ENCODE measurements at regions not wholly inside any gene's neighbourhood (a gene's known extent, or its start where the extent isn't known, plus 50 kb on each side); places are given as distances from the start of the nearest gene placed in this dataset.

DNA sequence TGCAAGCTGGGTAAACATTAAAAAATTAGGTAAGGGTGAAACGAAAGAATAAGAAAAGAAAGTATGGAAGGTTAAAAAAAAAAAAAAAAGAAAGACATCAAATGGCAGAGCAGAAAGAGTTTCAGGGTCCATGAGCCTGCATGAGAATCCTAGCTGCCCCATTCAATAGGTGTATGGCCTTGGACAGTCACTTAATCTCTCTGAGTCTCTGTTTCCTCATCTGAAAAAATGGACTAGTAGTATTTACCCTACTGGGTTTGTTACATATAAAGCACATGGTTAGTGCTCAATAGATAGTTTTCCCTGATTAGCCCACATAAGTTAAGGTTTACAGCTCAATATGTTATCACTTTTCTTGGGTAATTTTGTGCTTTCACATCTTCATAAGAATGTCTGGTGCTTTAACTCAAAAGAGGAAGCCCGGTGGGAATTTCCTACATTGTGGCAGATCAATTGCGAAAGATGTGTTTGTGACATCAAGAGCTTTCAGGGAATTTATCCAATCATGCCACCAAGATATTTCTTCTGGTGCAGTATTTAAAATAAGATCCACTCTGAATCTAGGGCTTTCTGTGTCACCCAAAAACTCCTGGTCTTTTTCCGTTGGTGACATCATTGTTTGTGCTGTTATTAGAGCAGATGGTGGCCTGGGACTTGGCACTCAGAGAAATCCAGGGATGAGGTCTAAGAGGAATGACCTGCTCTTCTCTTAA, 57.2 kb upstream of the UBE2E1 start:
- no peak for DNase-seq

DNA sequence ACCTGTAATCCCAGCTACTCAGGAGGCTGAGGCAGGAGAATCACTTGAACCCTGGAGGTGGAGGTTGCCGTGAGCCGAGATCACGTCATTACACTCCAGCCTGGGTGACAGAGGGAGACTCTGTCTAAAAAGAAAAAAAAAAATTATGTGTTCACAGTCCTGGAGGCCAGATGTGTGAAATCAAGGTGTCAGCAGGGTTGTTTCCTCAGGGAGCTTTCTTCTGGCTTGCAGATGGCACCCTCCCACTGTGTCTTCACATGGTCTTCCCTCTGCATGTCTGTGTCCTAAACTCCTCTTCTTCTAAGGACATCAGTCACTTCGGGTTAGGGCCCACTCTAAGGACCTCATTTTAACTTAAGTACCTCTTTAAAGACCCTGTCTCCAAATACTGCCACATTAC, 56.1 kb upstream of the UBE2E1 start:
- no peak for DNase-seq

DNA sequence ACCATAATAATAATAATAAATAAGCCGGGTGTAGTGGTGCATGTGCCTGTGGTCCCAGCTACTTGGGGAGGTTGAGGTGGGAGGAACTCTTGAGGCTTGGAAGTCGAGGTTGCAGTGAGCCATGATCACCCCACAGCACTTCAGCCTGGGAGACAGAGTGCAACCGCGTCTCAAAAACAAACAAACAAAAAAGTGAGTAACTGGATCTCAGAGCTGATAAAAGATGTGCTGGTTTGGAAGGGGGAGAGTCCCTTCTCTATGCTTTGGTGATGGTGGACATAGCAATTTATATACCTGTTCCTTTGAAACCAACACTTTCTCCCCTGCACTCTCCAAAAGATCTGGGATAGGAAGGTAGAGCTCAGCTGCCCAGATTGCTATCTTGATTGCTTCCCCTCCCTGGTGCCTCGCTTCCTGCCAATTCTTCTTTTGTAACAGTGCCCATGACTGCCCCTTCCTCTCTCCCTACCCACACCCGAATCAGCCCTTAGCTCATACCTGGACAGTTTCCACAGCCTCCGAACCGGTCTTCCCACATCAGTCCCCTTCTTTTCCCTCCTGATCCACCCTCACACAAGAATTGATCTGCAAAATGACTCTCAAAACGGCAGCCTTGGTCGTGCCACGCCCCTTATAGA, 55.1 kb upstream of the UBE2E1 start:
- DNase-seq: no peak

DNA sequence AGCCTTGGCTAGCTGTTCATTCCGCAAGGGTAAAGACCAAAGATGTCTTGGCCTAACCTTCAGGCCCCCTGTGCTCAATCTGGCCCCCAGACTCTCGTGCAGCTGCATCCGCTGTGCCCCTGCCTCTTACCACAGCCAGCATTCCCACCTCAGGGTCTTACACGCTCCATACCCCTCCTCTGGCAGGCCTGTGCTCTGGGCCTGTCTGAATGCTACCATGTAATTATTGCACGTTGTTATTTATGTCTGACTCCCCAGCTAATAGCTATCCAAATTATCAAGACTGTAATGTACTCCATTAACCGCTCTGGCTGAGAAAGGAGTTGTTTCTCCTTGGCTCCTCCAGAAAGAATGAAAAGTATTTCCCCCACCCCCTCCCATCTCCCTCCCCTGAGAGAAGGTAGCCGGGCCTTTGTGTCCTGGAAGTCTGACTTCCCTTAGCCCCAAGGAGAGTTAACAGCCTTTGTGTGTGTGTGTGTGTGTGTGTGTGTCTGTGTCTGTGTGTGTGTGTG, 54.5 kb upstream of the UBE2E1 start:
- peak; percentile 24 for DNase-seq

DNA sequence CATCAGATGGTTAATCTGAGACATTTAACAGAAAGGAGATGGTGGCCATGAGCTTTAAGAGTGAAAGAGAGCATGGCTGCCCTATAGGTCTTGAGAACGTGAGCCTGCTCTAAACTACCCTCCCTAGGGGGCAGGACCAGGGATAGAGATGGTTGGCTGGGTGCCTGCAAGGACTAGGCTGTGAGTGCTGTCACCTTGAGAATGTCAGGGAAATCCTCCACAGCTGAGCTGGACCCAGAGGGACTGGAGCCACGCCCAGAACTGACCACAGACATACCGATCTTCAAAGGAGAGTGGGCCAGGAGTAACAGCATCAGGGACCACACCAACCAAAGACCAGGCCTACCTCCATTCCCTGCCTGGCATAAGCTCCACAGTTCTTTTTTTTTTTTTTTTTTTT, 53.6 kb upstream of the UBE2E1 start:
- DNase-seq: no peak

DNA sequence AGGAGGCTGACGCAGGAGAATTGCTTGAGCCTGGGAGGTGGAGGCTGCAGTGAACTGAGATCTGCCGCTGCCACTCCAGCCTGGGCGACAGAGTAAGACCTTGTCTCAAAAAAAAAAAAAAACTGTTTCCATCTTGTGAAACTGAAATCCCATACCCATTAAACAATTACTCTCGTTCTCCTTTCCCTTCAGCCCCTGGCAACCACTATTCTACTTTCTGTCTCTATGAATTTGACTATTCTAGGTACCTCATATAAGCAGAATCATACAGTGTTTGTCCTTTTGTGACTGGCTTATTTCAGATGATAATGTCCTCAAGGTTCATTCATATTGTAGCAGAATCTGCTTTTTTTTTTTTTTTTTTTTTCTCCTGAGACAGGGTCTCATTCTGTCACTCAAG, 51.5 kb upstream of the UBE2E1 start:
- DNase-seq: no peak
